ENCODE measurements at regions not wholly inside any gene's neighbourhood (a gene's known extent, or its start where the extent isn't known, plus 50 kb on each side); places are given as distances from the start of the nearest gene placed in this dataset.

DNA sequence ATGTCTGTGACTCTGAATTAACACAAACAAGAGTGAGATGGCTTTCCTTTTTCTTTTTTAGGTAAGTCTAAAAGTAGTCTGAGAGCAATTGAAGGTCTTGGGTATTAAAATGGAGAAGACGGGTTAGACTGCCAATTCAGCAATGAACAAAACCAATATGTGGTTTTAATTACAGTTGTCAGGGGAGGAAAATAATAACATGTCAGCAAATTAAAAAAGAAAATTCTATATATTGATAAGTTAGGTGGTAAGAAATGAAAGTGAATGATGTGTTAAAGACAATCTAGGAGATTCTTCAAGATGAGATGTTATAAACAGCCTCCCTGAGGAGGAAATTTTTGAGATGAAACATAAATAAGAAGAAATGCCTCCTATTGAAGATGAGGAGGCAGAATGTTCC lies 150.6 kb upstream of the HSF2 start:
- no peak overlapping the region for H3K4me3 ChIP-seq
- ATAC-seq (no peak), DNase-seq (ENCODE audit: low read depth, low spot score) (no peak), FAIRE-seq (no peak)
- ChIA-PET SMC1A (ENCODE audit: uncharacterized antibody, unreplicated experiment) (no interaction called here), POLR2A (no interaction called here), RAD21 (ENCODE audit: unreplicated experiment) (no interaction called here), CTCF (interaction anchor here (1.1 kb wide), 1 partner anchor 9 kb away, joined by 3 read pairs; no protein-coding TSS in a partner anchor)
- no peaks in the 10 kb centered on the region for H4K20me1 ChIP-seq (ENCODE audit: control insufficient read depth, insufficient read depth)
- H3K27ac ChIP-seq (ENCODE audit: control insufficient read depth, insufficient read depth), result no peak overlapping the region
- in situ Hi-C loops (cut with MboI), result no loop called here
- BruUV-seq (replicated peaks), result no TSS peak
- H3K9ac ChIP-seq (ENCODE audit: control insufficient read depth, insufficient read depth, low read length), result no peak overlapping the region
- no peak overlapping the region for H3K4me2 ChIP-seq (ENCODE audit: control insufficient read depth, insufficient read depth)
- WGBS (ENCODE audit: insufficient coverage, insufficient replicate concordance, low lambda C conversion rate, missing lambda C conversion rate), result 0% methylated on average over 1 of the region's 1 CpG
- no peaks in the 10 kb centered on the region for H3K79me2 ChIP-seq (ENCODE audit: control insufficient read depth, insufficient read depth, low read length)
- H3K36me3 ChIP-seq (ENCODE audit: control insufficient read depth in 2 of 2, insufficient read depth in 2 of 2, low read length in 1 of 2), result no peaks in the 10 kb centered on the region
- no peaks in the 10 kb centered on the region for H3K9me3 ChIP-seq (replicated peaks; ENCODE audit: control insufficient read depth, insufficient read depth, low read length)
- no peaks in the 10 kb centered on the region for H3K27me3 ChIP-seq (replicated peaks in 1 of 2; ENCODE audit: control insufficient read depth in 2 of 2, insufficient read depth in 2 of 2, low read length in 1 of 2)
- no peak overlapping the region for H2AFZ ChIP-seq (ENCODE audit: control insufficient read depth, low read depth, low read length)
- H3K4me1 ChIP-seq (ENCODE audit: control insufficient read depth, insufficient read depth, low read length), result no peaks in the 10 kb centered on the region
- intact Hi-C loops (cut with micrococcal nuclease; ENCODE audit: unreplicated experiment), result no loop called here
- TF ChIP-seq EP300 (IDR thresholded peaks at IDR 0.05; ENCODE audit: borderline replicate concordance in 1 of 2, control insufficient read depth in 1 of 2, low read depth in 2 of 2, low read length in 2 of 2) (no peak), RCOR1 (conservative IDR thresholded peaks at IDR 0.05; ENCODE audit: low read depth, low read length) (no peak), POLR2AphosphoS5 (IDR thresholded peaks at IDR 0.05; ENCODE audit: low read length) (no peak), JUND (IDR thresholded peaks at IDR 0.05; ENCODE audit: low read depth, low read length) (no peak), STAT3 (IDR thresholded peaks at IDR 0.05; ENCODE audit: low read depth, low read length) (no peak), BACH1 (IDR thresholded peaks at IDR 0.05; ENCODE audit: borderline replicate concordance) (no peak), SMARCA5 (IDR thresholded peaks at IDR 0.05) (no peak), MTA2 (IDR thresholded peaks at IDR 0.05; ENCODE audit: low read depth) (no peak), SPI1 (IDR thresholded peaks at IDR 0.05; ENCODE audit: borderline replicate concordance, insufficient read depth, low read depth, low read length) (no peak), POU2F2 (IDR thresholded peaks at IDR 0.05; ENCODE audit: borderline replicate concordance, low read depth, low read length) (no peak), RAD51 (IDR thresholded peaks at IDR 0.05) (no peak), SMC3 (IDR thresholded peaks at IDR 0.05; ENCODE audit: borderline replicate concordance, low read length) (no peak), SUZ12 (IDR thresholded peaks at IDR 0.05; ENCODE audit: unreplicated experiment) (no peak)
- TF ChIP-seq, protein P1, sequence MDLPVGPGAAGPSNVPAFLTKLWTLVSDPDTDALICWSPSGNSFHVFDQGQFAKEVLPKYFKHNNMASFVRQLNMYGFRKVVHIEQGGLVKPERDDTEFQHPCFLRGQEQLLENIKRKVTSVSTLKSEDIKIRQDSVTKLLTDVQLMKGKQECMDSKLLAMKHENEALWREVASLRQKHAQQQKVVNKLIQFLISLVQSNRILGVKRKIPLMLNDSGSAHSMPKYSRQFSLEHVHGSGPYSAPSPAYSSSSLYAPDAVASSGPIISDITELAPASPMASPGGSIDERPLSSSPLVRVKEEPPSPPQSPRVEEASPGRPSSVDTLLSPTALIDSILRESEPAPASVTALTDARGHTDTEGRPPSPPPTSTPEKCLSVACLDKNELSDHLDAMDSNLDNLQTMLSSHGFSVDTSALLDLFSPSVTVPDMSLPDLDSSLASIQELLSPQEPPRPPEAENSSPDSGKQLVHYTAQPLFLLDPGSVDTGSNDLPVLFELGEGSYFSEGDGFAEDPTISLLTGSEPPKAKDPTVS (IDR thresholded peaks at IDR 0.05; ENCODE audit: low read depth, low read length), result no peak
- TF ChIP-seq, protein P2, sequence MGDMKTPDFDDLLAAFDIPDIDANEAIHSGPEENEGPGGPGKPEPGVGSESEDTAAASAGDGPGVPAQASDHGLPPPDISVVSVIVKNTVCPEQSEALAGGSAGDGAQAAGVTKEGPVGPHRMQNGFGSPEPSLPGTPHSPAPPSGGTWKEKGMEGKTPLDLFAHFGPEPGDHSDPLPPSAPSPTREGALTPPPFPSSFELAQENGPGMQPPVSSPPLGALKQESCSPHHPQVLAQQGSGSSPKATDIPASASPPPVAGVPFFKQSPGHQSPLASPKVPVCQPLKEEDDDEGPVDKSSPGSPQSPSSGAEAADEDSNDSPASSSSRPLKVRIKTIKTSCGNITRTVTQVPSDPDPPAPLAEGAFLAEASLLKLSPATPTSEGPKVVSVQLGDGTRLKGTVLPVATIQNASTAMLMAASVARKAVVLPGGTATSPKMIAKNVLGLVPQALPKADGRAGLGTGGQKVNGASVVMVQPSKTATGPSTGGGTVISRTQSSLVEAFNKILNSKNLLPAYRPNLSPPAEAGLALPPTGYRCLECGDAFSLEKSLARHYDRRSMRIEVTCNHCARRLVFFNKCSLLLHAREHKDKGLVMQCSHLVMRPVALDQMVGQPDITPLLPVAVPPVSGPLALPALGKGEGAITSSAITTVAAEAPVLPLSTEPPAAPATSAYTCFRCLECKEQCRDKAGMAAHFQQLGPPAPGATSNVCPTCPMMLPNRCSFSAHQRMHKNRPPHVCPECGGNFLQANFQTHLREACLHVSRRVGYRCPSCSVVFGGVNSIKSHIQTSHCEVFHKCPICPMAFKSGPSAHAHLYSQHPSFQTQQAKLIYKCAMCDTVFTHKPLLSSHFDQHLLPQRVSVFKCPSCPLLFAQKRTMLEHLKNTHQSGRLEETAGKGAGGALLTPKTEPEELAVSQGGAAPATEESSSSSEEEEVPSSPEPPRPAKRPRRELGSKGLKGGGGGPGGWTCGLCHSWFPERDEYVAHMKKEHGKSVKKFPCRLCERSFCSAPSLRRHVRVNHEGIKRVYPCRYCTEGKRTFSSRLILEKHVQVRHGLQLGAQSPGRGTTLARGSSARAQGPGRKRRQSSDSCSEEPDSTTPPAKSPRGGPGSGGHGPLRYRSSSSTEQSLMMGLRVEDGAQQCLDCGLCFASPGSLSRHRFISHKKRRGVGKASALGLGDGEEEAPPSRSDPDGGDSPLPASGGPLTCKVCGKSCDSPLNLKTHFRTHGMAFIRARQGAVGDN (IDR thresholded peaks at IDR 0.05), result no peak
- TF ChIP-seq, protein P3, sequence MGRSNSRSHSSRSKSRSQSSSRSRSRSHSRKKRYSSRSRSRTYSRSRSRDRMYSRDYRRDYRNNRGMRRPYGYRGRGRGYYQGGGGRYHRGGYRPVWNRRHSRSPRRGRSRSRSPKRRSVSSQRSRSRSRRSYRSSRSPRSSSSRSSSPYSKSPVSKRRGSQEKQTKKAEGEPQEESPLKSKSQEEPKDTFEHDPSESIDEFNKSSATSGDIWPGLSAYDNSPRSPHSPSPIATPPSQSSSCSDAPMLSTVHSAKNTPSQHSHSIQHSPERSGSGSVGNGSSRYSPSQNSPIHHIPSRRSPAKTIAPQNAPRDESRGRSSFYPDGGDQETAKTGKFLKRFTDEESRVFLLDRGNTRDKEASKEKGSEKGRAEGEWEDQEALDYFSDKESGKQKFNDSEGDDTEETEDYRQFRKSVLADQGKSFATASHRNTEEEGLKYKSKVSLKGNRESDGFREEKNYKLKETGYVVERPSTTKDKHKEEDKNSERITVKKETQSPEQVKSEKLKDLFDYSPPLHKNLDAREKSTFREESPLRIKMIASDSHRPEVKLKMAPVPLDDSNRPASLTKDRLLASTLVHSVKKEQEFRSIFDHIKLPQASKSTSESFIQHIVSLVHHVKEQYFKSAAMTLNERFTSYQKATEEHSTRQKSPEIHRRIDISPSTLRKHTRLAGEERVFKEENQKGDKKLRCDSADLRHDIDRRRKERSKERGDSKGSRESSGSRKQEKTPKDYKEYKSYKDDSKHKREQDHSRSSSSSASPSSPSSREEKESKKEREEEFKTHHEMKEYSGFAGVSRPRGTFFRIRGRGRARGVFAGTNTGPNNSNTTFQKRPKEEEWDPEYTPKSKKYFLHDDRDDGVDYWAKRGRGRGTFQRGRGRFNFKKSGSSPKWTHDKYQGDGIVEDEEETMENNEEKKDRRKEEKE (IDR thresholded peaks at IDR 0.05), result no peak

Data from GM12878 (cell line).